Lung (tissue), 11 donors: ENCODE measurements at regions not wholly inside any gene's neighbourhood (a gene's known extent, or its start where the extent isn't known, plus 50 kb on each side); places are given as distances from the start of the nearest gene placed in this dataset.
A peak's percentile ranks its signal among the peaks of the same experiment; 100 is the strongest.

Experiments used
- ATAC-seq: fragments of 200-7000 bp; cut with Tn5 transposase; one replicate; pipeline ENCODE4 v1.9.1; 2020; ENCODE audit warnings: moderate number of reproducible peaks; ENCODE audit not compliant: insufficient read depth, low FRiP score
- DNase-seq, 3 donors: peaks; one replicate each; pipeline ENCODE4 v3.0.0-alpha.2; 2013 to 2017
- H3K27ac ChIP-seq, 2 donors: one replicate each; pipeline ENCODE4 v1.5.1; 2013; ENCODE audit warnings: mild to moderate bottlenecking in 2 of 2, moderate library complexity in 2 of 2, control low read depth in 1 of 2, inconsistent platforms in 1 of 2, low read depth in 1 of 2, low read length in 1 of 2
- H3K27me3 ChIP-seq, 3 donors: one replicate each; pipeline ENCODE4 v1.5.1; 2013; ENCODE audit warnings: low read length in 2 of 3; ENCODE audit not compliant: control insufficient read depth in 3 of 3, insufficient read depth in 3 of 3
- H3K36me3 ChIP-seq, 4 donors: one replicate each; pipeline ENCODE4 v1.5.1; 2013; ENCODE audit warnings: low read length in 4 of 4, mild to moderate bottlenecking in 1 of 4, moderate library complexity in 1 of 4; ENCODE audit not compliant: control insufficient read depth in 4 of 4, insufficient read depth in 4 of 4
- H3K4me1 ChIP-seq, 5 donors: one replicate each; pipeline ENCODE4 v1.5.1; 2013; ENCODE audit warnings: low read length in 5 of 5, mild to moderate bottlenecking in 2 of 5, moderate library complexity in 1 of 5; ENCODE audit not compliant: control insufficient read depth in 5 of 5, insufficient read depth in 5 of 5
- H3K4me3 ChIP-seq: one replicate; pipeline ENCODE4 v1.5.1; 2013; ENCODE audit warnings: mild to moderate bottlenecking, control low read depth, moderate library complexity
- H3K9ac ChIP-seq, 2 donors: one replicate each; pipeline ENCODE4 v1.5.1; 2013; ENCODE audit warnings: low read length in 2 of 2, control low read depth in 1 of 2; ENCODE audit not compliant: insufficient read depth in 1 of 2
- H3K9me3 ChIP-seq, 4 donors: one replicate each; pipeline ENCODE4 v1.5.1; 2013; ENCODE audit warnings: low read length in 3 of 4, mild to moderate bottlenecking in 1 of 4, moderate library complexity in 1 of 4; ENCODE audit not compliant: control insufficient read depth in 4 of 4, insufficient read depth in 3 of 4
- WGBS, 2 donors: extraction: QIAGEN DNeasy Blood & Tissue Kit; methylation state at CpG; one replicate each; pipeline ENCODE4 v1.1.7; 2013; 5-methylcytosine and 5-hydroxymethylcytosine counted together
- TF ChIP-seq, protein P1 (sequence below): IDR thresholded peaks from 2 replicates; pipeline ENCODE4 v1.5.1; 2012; ENCODE audit warnings: mild to moderate bottlenecking; ENCODE audit errors: control extremely low read depth, extremely low read depth
- donor health status: control.
- donor health status: control.
- donor health status: Bipolar disorder and iron deficiency.
- donor health status: healthy.
- donor health status: DM: yes; HTN: yes; CAD: no.

DNA sequence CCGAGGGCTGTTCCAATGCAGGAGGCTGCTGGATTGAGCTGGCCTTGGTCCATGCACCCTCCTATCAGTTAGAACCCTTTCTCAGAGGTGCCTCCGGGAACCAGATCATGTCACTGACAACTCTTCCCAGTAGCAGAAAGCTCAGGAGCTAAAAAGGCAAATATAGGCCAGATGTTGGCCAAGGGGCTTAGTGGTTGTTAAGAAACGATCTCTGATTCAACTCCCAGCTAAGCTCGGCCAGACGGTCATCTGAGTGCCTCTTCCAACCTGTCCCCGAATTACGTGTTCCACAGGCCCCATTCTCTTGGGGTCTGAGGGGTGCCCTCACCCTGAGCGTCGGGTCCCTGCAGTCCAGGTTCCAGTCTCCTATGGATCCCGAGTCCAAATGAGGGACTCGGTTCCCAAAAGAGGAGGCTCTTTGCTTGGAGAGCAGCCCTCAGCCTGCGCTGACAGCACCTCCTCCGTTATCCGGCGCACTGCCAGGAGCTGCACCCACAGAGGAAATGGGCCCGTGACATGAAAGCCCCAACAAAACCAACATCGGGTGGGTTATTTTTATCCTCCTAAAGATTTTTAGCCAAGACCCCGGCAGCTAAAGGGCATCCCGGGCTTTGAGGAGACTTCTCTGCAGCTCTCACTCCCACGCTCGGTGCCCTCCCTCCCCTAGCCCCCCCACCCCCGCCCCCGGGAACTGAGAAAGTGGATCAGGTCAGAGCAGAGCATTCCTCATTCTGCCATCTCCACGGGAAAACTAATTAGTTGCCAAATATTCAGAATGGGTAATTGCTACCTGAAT is 106.6 kb upstream of the ID2 start:
- WGBS, 2 donors: 21 to 36% methylated on average over 24 of the region's 24 CpGs
- no peak overlapping the region for H3K4me3 ChIP-seq
- no peak overlapping the region for H3K9ac ChIP-seq

DNA sequence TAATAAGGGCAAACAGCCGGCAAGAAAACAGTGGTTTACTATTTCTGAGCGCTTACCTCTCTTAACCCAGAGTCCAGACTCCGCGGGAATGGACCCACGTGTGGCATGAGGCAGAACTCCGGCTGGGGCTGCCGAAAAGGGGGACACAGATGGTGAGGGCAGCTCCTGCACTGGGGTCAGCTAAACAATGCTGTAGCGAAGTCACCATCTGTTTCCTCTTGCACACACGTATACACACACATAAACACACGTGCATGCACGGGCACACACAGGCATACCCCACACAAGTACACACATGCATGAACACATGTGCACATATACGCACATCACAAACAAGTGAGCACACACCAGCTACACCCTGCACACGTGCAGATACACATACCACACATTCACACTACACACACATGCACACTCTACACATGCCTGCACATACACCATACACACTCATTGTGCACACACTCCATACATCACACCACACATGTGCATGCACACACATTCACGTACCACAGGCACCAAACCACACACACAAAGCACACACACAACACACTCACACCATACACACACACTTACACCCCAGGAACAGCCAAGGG is 105.9 kb upstream of the ID2 start:
- DNase-seq (peak; percentile 29 to 52 (median 42)), ATAC-seq (no peak)
- H3K36me3 ChIP-seq: no peaks in the 10 kb centered on the region
- no peaks in the 10 kb centered on the region for H3K27me3 ChIP-seq
- TF ChIP-seq, protein P1, sequence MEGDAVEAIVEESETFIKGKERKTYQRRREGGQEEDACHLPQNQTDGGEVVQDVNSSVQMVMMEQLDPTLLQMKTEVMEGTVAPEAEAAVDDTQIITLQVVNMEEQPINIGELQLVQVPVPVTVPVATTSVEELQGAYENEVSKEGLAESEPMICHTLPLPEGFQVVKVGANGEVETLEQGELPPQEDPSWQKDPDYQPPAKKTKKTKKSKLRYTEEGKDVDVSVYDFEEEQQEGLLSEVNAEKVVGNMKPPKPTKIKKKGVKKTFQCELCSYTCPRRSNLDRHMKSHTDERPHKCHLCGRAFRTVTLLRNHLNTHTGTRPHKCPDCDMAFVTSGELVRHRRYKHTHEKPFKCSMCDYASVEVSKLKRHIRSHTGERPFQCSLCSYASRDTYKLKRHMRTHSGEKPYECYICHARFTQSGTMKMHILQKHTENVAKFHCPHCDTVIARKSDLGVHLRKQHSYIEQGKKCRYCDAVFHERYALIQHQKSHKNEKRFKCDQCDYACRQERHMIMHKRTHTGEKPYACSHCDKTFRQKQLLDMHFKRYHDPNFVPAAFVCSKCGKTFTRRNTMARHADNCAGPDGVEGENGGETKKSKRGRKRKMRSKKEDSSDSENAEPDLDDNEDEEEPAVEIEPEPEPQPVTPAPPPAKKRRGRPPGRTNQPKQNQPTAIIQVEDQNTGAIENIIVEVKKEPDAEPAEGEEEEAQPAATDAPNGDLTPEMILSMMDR: no peak
- 34 to 51% methylated on average over 14 of the region's 14 CpGs for WGBS, 2 donors
- H3K4me3 ChIP-seq: no peak overlapping the region
- no peak overlapping the region for H3K9ac ChIP-seq
- no peaks in the 10 kb centered on the region for H3K9me3 ChIP-seq
- peaks cover 0 to 52% (median 22%) of the 10 kb centered on the region in 5 donors for H3K4me1 ChIP-seq
- no peak overlapping the region for H3K27ac ChIP-seq

More for the DNA sequence above, 106.6 kb upstream of the ID2 start:
- DNase-seq (peak in 1 of 3 donors; percentile 38), ATAC-seq (no peak)
- no peaks in the 10 kb centered on the region for H3K27me3 ChIP-seq
- peaks cover 0 to 50% (median 21%) of the 10 kb centered on the region in 5 donors for H3K4me1 ChIP-seq
- H3K36me3 ChIP-seq: no peaks in the 10 kb centered on the region
- TF ChIP-seq, protein P1: no peak
- H3K27ac ChIP-seq: no peak overlapping the region
- no peaks in the 10 kb centered on the region for H3K9me3 ChIP-seq

DNA sequence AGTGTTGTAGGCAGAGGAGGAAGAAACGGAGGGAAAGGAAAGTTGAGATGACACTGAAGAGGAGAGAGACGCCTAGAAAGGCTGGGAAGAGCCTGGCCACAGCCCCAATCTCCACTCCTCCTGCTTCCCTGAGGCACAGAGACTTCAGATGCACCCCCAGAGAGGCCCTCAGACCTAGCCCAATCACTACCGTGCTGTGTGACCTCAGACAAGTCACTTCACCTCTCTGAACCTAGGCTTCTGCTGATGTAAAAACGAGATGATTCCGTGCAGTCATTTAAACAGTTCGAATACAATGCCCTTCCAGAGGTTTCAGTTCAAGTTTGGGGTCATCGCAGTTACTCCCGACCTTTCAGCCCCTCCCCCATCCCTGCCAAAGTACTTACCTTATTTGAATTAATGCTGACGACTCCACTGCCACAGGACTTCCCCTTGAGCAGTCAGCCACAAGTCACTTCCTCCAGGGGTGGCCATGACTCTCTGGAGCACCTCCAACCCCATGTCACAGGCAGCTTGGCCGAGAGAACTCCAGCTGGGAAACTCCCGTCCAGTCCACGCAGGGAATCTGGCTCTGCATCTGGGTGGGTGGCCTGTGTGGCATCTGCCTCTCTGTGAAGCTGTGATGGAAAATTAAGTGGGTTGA is 105.2 kb upstream of the ID2 start:
- Histone ChIP-seq H3K4me1 (peaks cover 4 to 52% (median 22%) of the 10 kb centered on the region in 5 donors), H3K9ac (no peak overlapping the region), H3K4me3 (no peak overlapping the region), H3K27me3 (no peaks in the 10 kb centered on the region), H3K36me3 (no peaks in the 10 kb centered on the region), H3K27ac (no peak overlapping the region), H3K9me3 (no peaks in the 10 kb centered on the region)
- 52 to 62% methylated on average over 12 of the region's 12 CpGs for WGBS, 2 donors
- DNase-seq (peak; percentile 87 to 93 (median 88)), ATAC-seq (no peak)
- TF ChIP-seq, protein P1: no peak
